ENCODE measurements at regions not wholly inside any gene's neighbourhood (a gene's known extent, or its start where the extent isn't known, plus 50 kb on each side); places are given as distances from the start of the nearest gene placed in this dataset.

GRCh38 chr5:92401492-92401891 is 1018.4 kb upstream of the ARRDC3 start:
- TF ChIP-seq CTCF (conservative IDR thresholded peaks at IDR 0.05) (no peak), ZFX (IDR thresholded peaks at IDR 0.05) (no peak)
